ENCODE measurements at regions not wholly inside any gene's neighbourhood (a gene's known extent, or its start where the extent isn't known, plus 50 kb on each side); places are given as distances from the start of the nearest gene placed in this dataset.

- no peaks in the 10 kb centered on the region for H3K4me1 ChIP-seq (ENCODE audit: low read length)
- no peak overlapping the region for H2AFZ ChIP-seq (ENCODE audit: low read length)
- H3K9me2 ChIP-seq (replicated peaks; ENCODE audit: insufficient read depth, low read length) = no peaks in the 10 kb centered on the region
- H3K9me3 ChIP-seq (replicated peaks; ENCODE audit: insufficient read depth, low read length) = no peaks in the 10 kb centered on the region
- H3F3A ChIP-seq (ENCODE audit: insufficient read depth, low read length) = no peaks in the 10 kb centered on the region
- no peak overlapping the region for H3K9ac ChIP-seq (ENCODE audit: low read length)
- no peak for DNase-seq
- no peak overlapping the region for H3K27ac ChIP-seq (ENCODE audit: low read length)
- H3K36me3 ChIP-seq (replicated peaks; ENCODE audit: insufficient read depth, low read length) = no peaks in the 10 kb centered on the region
- no peaks in the 10 kb centered on the region for H4K20me1 ChIP-seq (ENCODE audit: insufficient read depth, low read length)
- no peak overlapping the region for H3K4me3 ChIP-seq (ENCODE audit: low read length)
- no peaks in the 10 kb centered on the region for H3K79me2 ChIP-seq (ENCODE audit: low read length)
- no peaks in the 10 kb centered on the region for H3K27me3 ChIP-seq (replicated peaks; ENCODE audit: insufficient read depth, low read length)
- no peak for TF ChIP-seq CTCF (IDR thresholded peaks at IDR 0.05; ENCODE audit: low read length)
- no peak for TF ChIP-seq EZH2phosphoT487 (IDR thresholded peaks at IDR 0.05; ENCODE audit: low read length)
- TF ChIP-seq EZH2 (optimal IDR thresholded peaks at IDR 0.05; ENCODE audit: low read depth, low read length) = no peak
- H3K4me2 ChIP-seq (ENCODE audit: low read depth, low read length) = no peak overlapping the region
Measured at GRCh38 chr9:38278931-38279679, 113.4 kb upstream of the ALDH1B1 start.

DNA sequence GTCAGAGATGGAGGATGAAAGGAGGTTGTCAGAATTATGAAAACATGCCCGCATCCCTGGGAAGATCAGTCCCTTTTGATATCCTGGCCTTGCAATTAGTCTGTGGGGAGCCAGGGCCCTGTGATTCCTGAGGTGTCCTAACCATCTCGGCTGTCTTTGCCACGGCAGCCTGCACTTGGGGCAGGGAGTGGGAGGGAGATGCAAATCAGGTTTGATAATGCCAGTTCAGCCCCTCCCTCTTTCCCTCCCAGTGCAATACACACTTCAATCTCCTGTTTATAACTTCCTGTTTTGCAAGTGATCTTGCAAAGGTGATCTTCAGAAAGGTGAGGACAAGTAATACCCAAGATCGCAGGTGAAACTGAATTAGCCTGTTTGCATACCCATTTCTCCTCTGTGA, 114.0 kb upstream of the ALDH1B1 start:
- no peak overlapping the region for H3K4me3 ChIP-seq (ENCODE audit: low read length)
- no peak overlapping the region for H3K27ac ChIP-seq (ENCODE audit: low read length)
- no peak overlapping the region for H2AFZ ChIP-seq (ENCODE audit: low read length)
- H3K4me2 ChIP-seq (ENCODE audit: low read depth, low read length) = no peak overlapping the region
- no peaks in the 10 kb centered on the region for H3K9me2 ChIP-seq (replicated peaks; ENCODE audit: insufficient read depth, low read length)
- no peaks in the 10 kb centered on the region for H3K27me3 ChIP-seq (replicated peaks; ENCODE audit: insufficient read depth, low read length)
- no peaks in the 10 kb centered on the region for H3K9me3 ChIP-seq (replicated peaks; ENCODE audit: insufficient read depth, low read length)
- H3K4me1 ChIP-seq (ENCODE audit: low read length) = no peaks in the 10 kb centered on the region
- DNase-seq = no peak
- H3F3A ChIP-seq (ENCODE audit: insufficient read depth, low read length) = no peaks in the 10 kb centered on the region
- no peaks in the 10 kb centered on the region for H3K36me3 ChIP-seq (replicated peaks; ENCODE audit: insufficient read depth, low read length)
- no peaks in the 10 kb centered on the region for H3K79me2 ChIP-seq (ENCODE audit: low read length)
- no peaks in the 10 kb centered on the region for H4K20me1 ChIP-seq (ENCODE audit: insufficient read depth, low read length)
- TF ChIP-seq EZH2 (optimal IDR thresholded peaks at IDR 0.05; ENCODE audit: low read depth, low read length) (no peak), CTCF (IDR thresholded peaks at IDR 0.05; ENCODE audit: low read length) (no peak), EZH2phosphoT487 (IDR thresholded peaks at IDR 0.05; ENCODE audit: low read length) (no peak)
- no peak overlapping the region for H3K9ac ChIP-seq (ENCODE audit: low read length)

GRCh38 chr9:38277601-38278200, 114.8 kb upstream of the ALDH1B1 start:
- Histone ChIP-seq H3K27ac (ENCODE audit: low read length) (no peak overlapping the region), H2AFZ (ENCODE audit: low read length) (no peak overlapping the region), H3K4me1 (ENCODE audit: low read length) (no peaks in the 10 kb centered on the region), H3K4me3 (ENCODE audit: low read length) (no peak overlapping the region), H3K4me2 (ENCODE audit: low read depth, low read length) (no peak overlapping the region), H3K27me3 (replicated peaks; ENCODE audit: insufficient read depth, low read length) (no peaks in the 10 kb centered on the region), H3K9ac (ENCODE audit: low read length) (no peak overlapping the region), H3F3A (ENCODE audit: insufficient read depth, low read length) (no peaks in the 10 kb centered on the region), H3K79me2 (ENCODE audit: low read length) (no peaks in the 10 kb centered on the region), H3K9me2 (replicated peaks; ENCODE audit: insufficient read depth, low read length) (no peaks in the 10 kb centered on the region), H3K36me3 (replicated peaks; ENCODE audit: insufficient read depth, low read length) (no peaks in the 10 kb centered on the region), H3K9me3 (replicated peaks; ENCODE audit: insufficient read depth, low read length) (no peaks in the 10 kb centered on the region), H4K20me1 (ENCODE audit: insufficient read depth, low read length) (no peaks in the 10 kb centered on the region)
- TF ChIP-seq CTCF (IDR thresholded peaks at IDR 0.05; ENCODE audit: low read length) (no peak), EZH2phosphoT487 (IDR thresholded peaks at IDR 0.05; ENCODE audit: low read length) (no peak), EZH2 (optimal IDR thresholded peaks at IDR 0.05; ENCODE audit: low read depth, low read length) (no peak)
- DNase-seq = no peak

Data from MM.1S (cell line).